KMS-11 (cell line): ENCODE measurements at regions not wholly inside any gene's neighbourhood (a gene's known extent, or its start where the extent isn't known, plus 50 kb on each side); places are given as distances from the start of the nearest gene placed in this dataset.

ENCODE experiments used
- H2AFZ ChIP-seq: fragments of 200-600 bp; sonication (generic); 2 replicates; pipeline ENCODE4 v1.6.1; 2016; ENCODE audit warnings: antibody characterized with exemption, mixed run types, low read depth
- H3K27ac ChIP-seq: fragments of 200-600 bp; sonication (generic); 2 replicates; pipeline ENCODE4 v1.6.1; 2016; ENCODE audit warnings: mild to moderate bottlenecking, mixed run types
- H3K27me3 ChIP-seq: fragments of 200-600 bp; sonication (generic); 2 replicates; pipeline ENCODE4 v1.6.1; 2017; ENCODE audit warnings: mild to moderate bottlenecking, low read depth, mixed run types, moderate library complexity; ENCODE audit not compliant: insufficient read depth
- H3K36me3 ChIP-seq: fragments of 200-600 bp; sonication (generic); 2 replicates; pipeline ENCODE4 v1.6.1; 2017; ENCODE audit warnings: mild to moderate bottlenecking, mixed run types; ENCODE audit not compliant: insufficient read depth
- H3K4me1 ChIP-seq: fragments of 200-600 bp; sonication (generic); 2 replicates; pipeline ENCODE4 v1.6.1; 2016; ENCODE audit warnings: mild to moderate bottlenecking, low read depth, mixed run types; ENCODE audit not compliant: poor library complexity, severe bottlenecking
- H3K4me2 ChIP-seq: fragments of 200-600 bp; sonication (generic); 2 replicates; pipeline ENCODE4 v1.7.0; 2016; ENCODE audit warnings: mild to moderate bottlenecking, mixed run types
- H3K4me3 ChIP-seq: fragments of 200-600 bp; sonication (generic); IDR thresholded peaks from 2 replicates; pipeline ENCODE4 v1.6.1; 2017; ENCODE audit warnings: low read depth, low read length, mixed read lengths; ENCODE audit not compliant: insufficient read depth
- H3K79me2 ChIP-seq: fragments of 200-600 bp; sonication (generic); 2 replicates; pipeline ENCODE4 v1.6.1; 2016; ENCODE audit warnings: low read depth, mixed run types; ENCODE audit not compliant: insufficient read depth
- H3K9ac ChIP-seq: fragments of 200-600 bp; sonication (generic); 2 replicates; pipeline ENCODE4 v1.6.1; 2016; ENCODE audit warnings: mild to moderate bottlenecking, mixed run types
- H4K20me1 ChIP-seq: fragments of 200-600 bp; sonication (generic); 2 replicates; pipeline ENCODE4 v1.6.1; 2016; ENCODE audit warnings: mild to moderate bottlenecking, mixed run types; ENCODE audit not compliant: insufficient read depth
- TF ChIP-seq, protein P1 (sequence below): fragments of 200-600 bp; sonication (generic); conservative IDR thresholded peaks from 2 replicates; pipeline ENCODE4 v1.6.1; 2017; ENCODE audit warnings: low read depth, mild to moderate bottlenecking, antibody characterized with exemption, low read length, moderate library complexity, mixed read lengths

DNA sequence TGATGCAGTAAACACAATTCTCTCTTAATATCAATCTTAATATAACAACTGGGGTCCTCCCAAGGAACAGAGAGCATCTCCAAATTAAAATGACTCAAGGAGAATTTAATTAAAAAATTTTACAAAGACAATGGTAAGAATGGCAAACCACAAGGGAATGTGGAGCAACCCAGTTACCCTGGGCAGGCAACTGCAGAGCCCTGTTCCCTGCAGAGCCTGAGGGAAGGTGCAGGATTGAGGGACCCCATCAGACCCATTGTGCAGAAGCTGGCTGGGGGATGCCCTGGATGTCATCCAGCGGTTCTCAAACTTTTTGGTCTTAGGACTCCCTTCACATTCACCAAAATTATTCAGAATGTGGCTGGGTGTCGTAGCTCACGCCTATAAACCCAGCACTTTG is 262.8 kb downstream of the FBXO15 start:
- peaks cover 18% of the 10 kb centered on the region for H3K4me1 ChIP-seq
- H3K27me3 ChIP-seq: no peaks in the 10 kb centered on the region
- TF ChIP-seq, protein P1, sequence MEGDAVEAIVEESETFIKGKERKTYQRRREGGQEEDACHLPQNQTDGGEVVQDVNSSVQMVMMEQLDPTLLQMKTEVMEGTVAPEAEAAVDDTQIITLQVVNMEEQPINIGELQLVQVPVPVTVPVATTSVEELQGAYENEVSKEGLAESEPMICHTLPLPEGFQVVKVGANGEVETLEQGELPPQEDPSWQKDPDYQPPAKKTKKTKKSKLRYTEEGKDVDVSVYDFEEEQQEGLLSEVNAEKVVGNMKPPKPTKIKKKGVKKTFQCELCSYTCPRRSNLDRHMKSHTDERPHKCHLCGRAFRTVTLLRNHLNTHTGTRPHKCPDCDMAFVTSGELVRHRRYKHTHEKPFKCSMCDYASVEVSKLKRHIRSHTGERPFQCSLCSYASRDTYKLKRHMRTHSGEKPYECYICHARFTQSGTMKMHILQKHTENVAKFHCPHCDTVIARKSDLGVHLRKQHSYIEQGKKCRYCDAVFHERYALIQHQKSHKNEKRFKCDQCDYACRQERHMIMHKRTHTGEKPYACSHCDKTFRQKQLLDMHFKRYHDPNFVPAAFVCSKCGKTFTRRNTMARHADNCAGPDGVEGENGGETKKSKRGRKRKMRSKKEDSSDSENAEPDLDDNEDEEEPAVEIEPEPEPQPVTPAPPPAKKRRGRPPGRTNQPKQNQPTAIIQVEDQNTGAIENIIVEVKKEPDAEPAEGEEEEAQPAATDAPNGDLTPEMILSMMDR: no peak
- H4K20me1 ChIP-seq: no peaks in the 10 kb centered on the region
- no peaks in the 10 kb centered on the region for H3K36me3 ChIP-seq
- H3K4me3 ChIP-seq: no peak overlapping the region
- no peak overlapping the region for H3K27ac ChIP-seq
- H3K9ac ChIP-seq: no peak overlapping the region
- no peaks in the 10 kb centered on the region for H3K79me2 ChIP-seq
- no peak overlapping the region for H3K4me2 ChIP-seq
- H2AFZ ChIP-seq: no peak overlapping the region

DNA sequence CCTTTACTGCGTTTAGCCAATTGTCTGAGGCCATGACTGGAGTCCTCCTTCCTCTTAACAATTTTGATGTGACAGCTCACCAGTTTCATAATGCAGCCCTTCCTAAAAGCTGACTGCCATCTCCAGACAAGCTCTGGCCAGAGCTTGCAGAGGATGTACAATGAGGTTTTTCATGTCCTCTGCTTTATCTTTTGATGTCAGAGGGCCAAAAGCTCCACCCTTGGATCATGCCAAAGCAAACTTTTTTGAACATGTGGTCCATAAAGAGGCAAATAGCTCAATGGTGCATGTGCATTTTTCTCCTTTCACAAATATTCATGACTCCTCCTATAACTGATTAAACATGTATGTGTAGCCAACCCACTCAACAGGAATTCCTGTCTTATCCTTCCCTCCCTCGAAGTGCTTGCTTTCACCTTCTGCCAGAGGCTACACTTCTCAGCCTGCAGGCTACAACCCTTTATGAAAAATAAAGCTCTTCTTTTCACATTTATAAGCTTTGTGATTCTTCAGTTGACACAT is 266.2 kb downstream of the FBXO15 start:
- no peak overlapping the region for H3K4me2 ChIP-seq
- no peak overlapping the region for H2AFZ ChIP-seq
- H3K27me3 ChIP-seq: no peaks in the 10 kb centered on the region
- H3K79me2 ChIP-seq: no peaks in the 10 kb centered on the region
- no peak overlapping the region for H3K9ac ChIP-seq
- H3K4me1 ChIP-seq: peaks cover 5% of the 10 kb centered on the region
- TF ChIP-seq, protein P1: no peak
- H3K27ac ChIP-seq: no peak overlapping the region
- H3K4me3 ChIP-seq: no peak overlapping the region
- no peaks in the 10 kb centered on the region for H4K20me1 ChIP-seq
- no peaks in the 10 kb centered on the region for H3K36me3 ChIP-seq

DNA sequence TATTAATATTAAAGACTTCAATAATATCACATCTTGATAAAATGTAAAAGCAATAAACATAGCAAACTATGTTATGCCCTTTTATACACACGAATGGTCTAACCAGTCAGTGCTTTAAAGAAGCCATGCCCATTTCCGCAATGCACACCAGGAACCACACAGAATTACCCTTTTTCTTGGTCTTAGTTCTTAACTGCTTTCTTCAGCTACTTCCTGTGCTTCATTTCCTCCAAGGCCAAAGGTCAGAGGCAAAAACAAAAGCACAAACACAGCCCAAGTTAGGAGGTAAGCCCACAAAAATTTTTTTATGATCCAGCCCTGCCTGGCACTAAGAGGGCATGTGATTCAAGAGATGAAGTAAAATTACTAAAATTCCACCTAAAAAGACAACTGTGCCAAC is 267.2 kb downstream of the FBXO15 start:
- TF ChIP-seq, protein P1: no peak
- peaks cover 5% of the 10 kb centered on the region for H3K4me1 ChIP-seq
- H3K36me3 ChIP-seq: no peaks in the 10 kb centered on the region
- H2AFZ ChIP-seq: no peak overlapping the region
- H3K27me3 ChIP-seq: no peaks in the 10 kb centered on the region
- no peak overlapping the region for H3K4me2 ChIP-seq
- H3K27ac ChIP-seq: no peak overlapping the region
- no peaks in the 10 kb centered on the region for H4K20me1 ChIP-seq
- no peak overlapping the region for H3K4me3 ChIP-seq
- no peaks in the 10 kb centered on the region for H3K79me2 ChIP-seq
- no peak overlapping the region for H3K9ac ChIP-seq

DNA sequence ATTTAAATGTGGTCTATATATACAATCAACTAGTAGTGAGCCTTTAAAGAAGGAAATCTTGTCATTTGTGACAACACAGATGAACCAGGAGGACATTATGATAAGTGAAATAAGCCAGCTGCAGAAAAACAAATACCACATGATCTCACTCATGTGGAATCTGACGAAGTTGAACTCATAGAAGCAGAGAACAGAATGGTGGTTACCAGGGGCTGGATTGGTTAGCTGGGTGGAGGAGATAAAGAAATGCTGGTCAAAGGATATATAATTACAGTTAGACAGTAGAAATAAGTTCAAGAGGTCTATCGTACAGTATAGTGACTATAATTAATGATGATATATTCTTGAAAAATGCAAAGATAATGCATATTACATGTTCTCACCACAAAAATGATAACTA is 267.9 kb downstream of the FBXO15 start:
- Histone ChIP-seq H2AFZ (no peak overlapping the region), H4K20me1 (no peaks in the 10 kb centered on the region), H3K4me2 (no peak overlapping the region), H3K9ac (no peak overlapping the region), H3K36me3 (no peaks in the 10 kb centered on the region), H3K4me3 (no peak overlapping the region), H3K4me1 (peaks cover 5% of the 10 kb centered on the region), H3K27ac (no peak overlapping the region), H3K27me3 (no peaks in the 10 kb centered on the region), H3K79me2 (no peaks in the 10 kb centered on the region)
- TF ChIP-seq, protein P1: no peak
